WTC11 (cell line): ENCODE measurements at regions not wholly inside any gene's neighbourhood (a gene's known extent, or its start where the extent isn't known, plus 50 kb on each side); places are given as distances from the start of the nearest gene placed in this dataset.

Experiments
- ATAC-seq: fragments of 200-7000 bp; cut with Tn5 transposase; 2 replicates; pipeline ENCODE4 v1.10.0; 2021; ENCODE audit warnings: mild to moderate bottlenecking, moderate library complexity
- CTCF ChIA-PET: fragments of 300-600 bp; sonication (Branson Sonifier 250); formaldehyde crosslinking; loops from one replicate; lab custom pipeline; 2021; ENCODE audit warnings: antibody characterized with exemption; lab: Charles Lee
- POLR2A ChIA-PET: fragments of 350-600 bp; sonication (Branson Sonifier 250); formaldehyde crosslinking; loops from one replicate; lab custom pipeline; 2021; ENCODE audit warnings: antibody characterized with exemption; lab: Charles Lee
- DNase-seq: peaks from one replicate; pipeline ENCODE4 v3.0.0; 2021; ENCODE audit warnings: low spot score
- H3K27ac Mint-ChIP-seq: 2 replicates; pipeline ENCODE4 v1.8.0; 2021; ENCODE audit warnings: mixed read lengths
- H3K27me3 Mint-ChIP-seq: 2 replicates; pipeline ENCODE4 v1.8.0; 2021; ENCODE audit warnings: low read depth, mild to moderate bottlenecking, moderate library complexity, mixed read lengths
- H3K36me3 Mint-ChIP-seq: 2 replicates; pipeline ENCODE4 v1.8.0; 2021; ENCODE audit warnings: mixed read lengths
- H3K4me1 Mint-ChIP-seq: 2 replicates; pipeline ENCODE4 v1.8.0; 2022; ENCODE audit warnings: mixed read lengths
- H3K4me3 Mint-ChIP-seq: 2 replicates; pipeline ENCODE4 v1.8.0; 2021; ENCODE audit warnings: mild to moderate bottlenecking, moderate library complexity, mixed read lengths
- H3K9me3 Mint-ChIP-seq: 2 replicates; pipeline ENCODE4 v1.8.0; 2021; ENCODE audit warnings: mixed read lengths
- CBFB ChIP-seq: sonication (generic); formaldehyde crosslinking; IDR thresholded peaks from 2 replicates; pipeline ENCODE4 v1.8.1; 2022; ENCODE audit warnings: mild to moderate bottlenecking, low read depth, missing genetic modification reagents
- GABPB1 ChIP-seq: sonication (generic); formaldehyde crosslinking; IDR thresholded peaks from 2 replicates; pipeline ENCODE4 v1.8.1; 2023; ENCODE audit warnings: mild to moderate bottlenecking, missing genetic modification reagents
- IRF2 ChIP-seq: sonication (generic); formaldehyde crosslinking; IDR thresholded peaks from 2 replicates; pipeline ENCODE4 v1.8.0; 2022; ENCODE audit warnings: low read depth, missing genetic modification reagents, borderline replicate concordance
- JUN ChIP-seq: sonication (generic); formaldehyde crosslinking; IDR thresholded peaks from 2 replicates; pipeline ENCODE4 v1.8.0; 2023; ENCODE audit warnings: mild to moderate bottlenecking, missing genetic modification reagents
- NFYB ChIP-seq: sonication (generic); formaldehyde crosslinking; conservative IDR thresholded peaks from 2 replicates; pipeline ENCODE4 v1.8.0; 2022; ENCODE audit warnings: low read depth, missing genetic modification reagents
- OVOL2 ChIP-seq: fragments of 250-450 bp; sonication (Bioruptor Pico); IDR thresholded peaks from 2 replicates; pipeline ENCODE4 v1.9.0; 2021; ENCODE audit warnings: mild to moderate bottlenecking, borderline replicate concordance
- RELA ChIP-seq: sonication (generic); formaldehyde crosslinking; IDR thresholded peaks from 2 replicates; pipeline ENCODE4 v1.8.1; 2022; ENCODE audit warnings: missing genetic modification reagents, mild to moderate bottlenecking, borderline replicate concordance
- SMAD4 ChIP-seq: sonication (generic); formaldehyde crosslinking; IDR thresholded peaks from 2 replicates; pipeline ENCODE4 v1.8.0; 2022; ENCODE audit warnings: mild to moderate bottlenecking, missing genetic modification reagents
- ZBTB21 ChIP-seq: sonication (generic); formaldehyde crosslinking; IDR thresholded peaks from 2 replicates; pipeline ENCODE4 v1.8.1; 2023; ENCODE audit warnings: mild to moderate bottlenecking, missing genetic modification reagents, borderline replicate concordance
- ZNF121 ChIP-seq: sonication (generic); formaldehyde crosslinking; IDR thresholded peaks from 2 replicates; pipeline ENCODE4 v1.8.0; 2023; ENCODE audit warnings: missing genetic modification reagents
- ZNF396 ChIP-seq: fragments of 250-450 bp; sonication (Bioruptor Pico); IDR thresholded peaks from 2 replicates; pipeline ENCODE4 v1.8.0; 2021; ENCODE audit warnings: mild to moderate bottlenecking, moderate library complexity, borderline replicate concordance
- ZNF671 ChIP-seq: fragments of 250-450 bp; sonication (Bioruptor Pico); IDR thresholded peaks from 2 replicates; pipeline ENCODE4 v1.8.0; 2021; ENCODE audit warnings: mild to moderate bottlenecking
- TF ChIP-seq, protein P1 (sequence below): sonication (generic); formaldehyde crosslinking; IDR thresholded peaks from 2 replicates; pipeline ENCODE4 v1.8.0; 2022; ENCODE audit warnings: mild to moderate bottlenecking, missing genetic modification reagents
- TF ChIP-seq, protein P2 (sequence below): sonication (generic); formaldehyde crosslinking; IDR thresholded peaks from 2 replicates; pipeline ENCODE4 v1.8.1; 2023; ENCODE audit warnings: mild to moderate bottlenecking, missing genetic modification reagents, borderline replicate concordance
- TF ChIP-seq, protein P3 (sequence below): fragments of 250-450 bp; sonication (Bioruptor Pico); conservative IDR thresholded peaks from 2 replicates; pipeline ENCODE4 v1.9.0; 2021; ENCODE audit warnings: mild to moderate bottlenecking
- TF ChIP-seq, protein P4 (sequence below): sonication (generic); formaldehyde crosslinking; IDR thresholded peaks from 2 replicates; pipeline ENCODE4 v1.8.1; 2022; ENCODE audit warnings: low read depth, mild to moderate bottlenecking, moderate library complexity, missing genetic modification reagents, borderline replicate concordance
- TF ChIP-seq, protein P5 (sequence below): sonication (generic); formaldehyde crosslinking; IDR thresholded peaks from 2 replicates; pipeline ENCODE4 v1.8.1; 2023; ENCODE audit warnings: mild to moderate bottlenecking, missing genetic modification reagents

DNA sequence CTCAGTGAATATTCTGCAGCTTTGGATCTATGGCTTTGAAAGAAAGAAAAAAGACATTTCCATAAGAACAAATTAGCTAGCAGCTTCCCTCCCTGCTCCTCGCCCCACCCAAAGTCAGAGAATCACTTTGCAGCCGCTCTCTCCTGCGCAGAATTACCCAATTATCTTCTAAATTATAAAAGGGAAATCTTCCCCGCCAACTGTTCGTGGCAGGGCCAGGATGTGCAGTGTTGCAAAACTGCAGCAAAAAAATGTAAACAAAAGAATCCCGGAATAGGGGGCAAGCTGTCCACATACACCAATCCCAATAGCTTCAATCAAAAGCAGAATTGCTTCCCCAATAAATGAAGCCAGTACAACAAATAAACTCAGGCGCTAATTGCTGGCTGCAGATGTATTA is 510.6 kb downstream of the RBFOX1 start (continued):
- TF ChIP-seq, protein P1, sequence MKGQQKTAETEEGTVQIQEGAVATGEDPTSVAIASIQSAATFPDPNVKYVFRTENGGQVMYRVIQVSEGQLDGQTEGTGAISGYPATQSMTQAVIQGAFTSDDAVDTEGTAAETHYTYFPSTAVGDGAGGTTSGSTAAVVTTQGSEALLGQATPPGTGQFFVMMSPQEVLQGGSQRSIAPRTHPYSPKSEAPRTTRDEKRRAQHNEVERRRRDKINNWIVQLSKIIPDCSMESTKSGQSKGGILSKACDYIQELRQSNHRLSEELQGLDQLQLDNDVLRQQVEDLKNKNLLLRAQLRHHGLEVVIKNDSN (CRISPR knock-in tag): no peak
- TF ChIP-seq ZBTB21 (CRISPR knock-in tag) (no peak), ZNF671 (CRISPR knock-in tag) (no peak)
- TF ChIP-seq, all 79 proteins: peak for 0

DNA sequence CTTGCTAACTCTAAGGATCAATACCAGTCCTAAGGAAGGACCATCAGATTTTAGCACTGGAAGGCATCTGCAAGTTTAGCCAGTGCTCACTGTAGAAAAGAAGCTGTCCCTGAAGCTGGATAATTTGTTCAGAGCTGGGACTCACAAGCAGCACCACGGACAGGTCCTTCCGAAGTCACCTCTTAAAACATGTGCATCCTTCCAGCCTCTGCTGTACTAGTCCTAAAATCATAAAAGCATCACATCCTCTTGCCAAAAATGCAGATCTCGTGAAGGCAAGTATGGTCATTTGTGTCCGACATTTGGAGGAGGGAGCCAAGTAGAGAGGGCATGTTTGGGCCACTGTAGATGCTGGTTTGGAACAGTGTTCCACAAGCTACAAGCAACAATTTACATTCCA is 506.9 kb downstream of the RBFOX1 start:
- no peak for DNase-seq
- CTCF ChIA-PET: no interaction called here
- Mint-ChIP-seq H3K27me3 (peaks cover 9% of the 10 kb centered on the region), H3K9me3 (peaks cover 56% of the 10 kb centered on the region), H3K4me1 (peaks cover 16% of the 10 kb centered on the region), H3K36me3 (peaks cover 33% of the 10 kb centered on the region), H3K4me3 (no peak overlapping the region), H3K27ac (no peak overlapping the region)
- ATAC-seq: no peak
- POLR2A ChIA-PET: no interaction called here
- TF ChIP-seq GABPB1 (CRISPR knock-in tag): no peak
- TF ChIP-seq JUN: no peak
- no peak for TF ChIP-seq IRF2 (CRISPR knock-in tag)
- TF ChIP-seq, protein P2, sequence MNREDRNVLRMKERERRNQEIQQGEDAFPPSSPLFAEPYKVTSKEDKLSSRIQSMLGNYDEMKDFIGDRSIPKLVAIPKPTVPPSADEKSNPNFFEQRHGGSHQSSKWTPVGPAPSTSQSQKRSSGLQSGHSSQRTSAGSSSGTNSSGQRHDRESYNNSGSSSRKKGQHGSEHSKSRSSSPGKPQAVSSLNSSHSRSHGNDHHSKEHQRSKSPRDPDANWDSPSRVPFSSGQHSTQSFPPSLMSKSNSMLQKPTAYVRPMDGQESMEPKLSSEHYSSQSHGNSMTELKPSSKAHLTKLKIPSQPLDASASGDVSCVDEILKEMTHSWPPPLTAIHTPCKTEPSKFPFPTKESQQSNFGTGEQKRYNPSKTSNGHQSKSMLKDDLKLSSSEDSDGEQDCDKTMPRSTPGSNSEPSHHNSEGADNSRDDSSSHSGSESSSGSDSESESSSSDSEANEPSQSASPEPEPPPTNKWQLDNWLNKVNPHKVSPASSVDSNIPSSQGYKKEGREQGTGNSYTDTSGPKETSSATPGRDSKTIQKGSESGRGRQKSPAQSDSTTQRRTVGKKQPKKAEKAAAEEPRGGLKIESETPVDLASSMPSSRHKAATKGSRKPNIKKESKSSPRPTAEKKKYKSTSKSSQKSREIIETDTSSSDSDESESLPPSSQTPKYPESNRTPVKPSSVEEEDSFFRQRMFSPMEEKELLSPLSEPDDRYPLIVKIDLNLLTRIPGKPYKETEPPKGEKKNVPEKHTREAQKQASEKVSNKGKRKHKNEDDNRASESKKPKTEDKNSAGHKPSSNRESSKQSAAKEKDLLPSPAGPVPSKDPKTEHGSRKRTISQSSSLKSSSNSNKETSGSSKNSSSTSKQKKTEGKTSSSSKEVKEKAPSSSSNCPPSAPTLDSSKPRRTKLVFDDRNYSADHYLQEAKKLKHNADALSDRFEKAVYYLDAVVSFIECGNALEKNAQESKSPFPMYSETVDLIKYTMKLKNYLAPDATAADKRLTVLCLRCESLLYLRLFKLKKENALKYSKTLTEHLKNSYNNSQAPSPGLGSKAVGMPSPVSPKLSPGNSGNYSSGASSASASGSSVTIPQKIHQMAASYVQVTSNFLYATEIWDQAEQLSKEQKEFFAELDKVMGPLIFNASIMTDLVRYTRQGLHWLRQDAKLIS (CRISPR knock-in tag): no peak
- TF ChIP-seq ZNF396 (CRISPR knock-in tag): no peak
- TF ChIP-seq, protein P3, sequence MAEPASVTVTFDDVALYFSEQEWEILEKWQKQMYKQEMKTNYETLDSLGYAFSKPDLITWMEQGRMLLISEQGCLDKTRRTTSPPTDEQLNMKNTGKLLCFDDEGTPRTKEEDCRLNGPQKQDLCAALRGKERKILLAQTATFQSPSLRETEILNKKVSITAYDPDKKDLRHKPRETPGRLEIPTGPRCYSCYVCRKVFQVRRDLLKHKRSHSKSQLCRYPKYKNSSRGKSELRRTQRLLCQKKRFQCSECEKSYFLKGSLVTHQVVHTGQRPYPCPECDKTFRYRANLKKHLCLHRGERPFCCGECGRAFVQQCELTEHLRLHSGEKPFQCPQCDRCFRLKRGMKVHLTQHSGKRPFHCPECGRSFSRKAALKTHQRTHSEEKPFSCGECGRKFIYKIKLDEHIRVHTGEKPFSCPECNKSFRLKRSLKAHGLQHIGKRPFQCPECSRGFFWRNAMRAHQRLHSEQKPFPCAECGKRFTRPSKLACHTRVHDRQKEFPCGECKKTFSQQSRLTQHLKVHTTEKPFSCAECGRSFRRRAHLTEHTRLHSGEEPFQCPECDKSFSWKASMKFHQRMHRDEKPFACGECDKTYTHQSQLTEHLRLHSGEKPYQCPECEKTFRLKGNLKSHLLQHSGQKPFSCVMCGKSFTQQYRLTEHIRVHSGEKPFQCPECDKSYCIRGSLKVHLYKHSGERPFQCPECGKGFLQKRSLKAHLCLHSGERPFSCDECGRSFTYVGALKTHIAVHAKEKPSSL (CRISPR knock-in tag): no peak
- TF ChIP-seq RELA (CRISPR knock-in tag): no peak
- TF ChIP-seq SMAD4 (CRISPR knock-in tag): no peak

DNA sequence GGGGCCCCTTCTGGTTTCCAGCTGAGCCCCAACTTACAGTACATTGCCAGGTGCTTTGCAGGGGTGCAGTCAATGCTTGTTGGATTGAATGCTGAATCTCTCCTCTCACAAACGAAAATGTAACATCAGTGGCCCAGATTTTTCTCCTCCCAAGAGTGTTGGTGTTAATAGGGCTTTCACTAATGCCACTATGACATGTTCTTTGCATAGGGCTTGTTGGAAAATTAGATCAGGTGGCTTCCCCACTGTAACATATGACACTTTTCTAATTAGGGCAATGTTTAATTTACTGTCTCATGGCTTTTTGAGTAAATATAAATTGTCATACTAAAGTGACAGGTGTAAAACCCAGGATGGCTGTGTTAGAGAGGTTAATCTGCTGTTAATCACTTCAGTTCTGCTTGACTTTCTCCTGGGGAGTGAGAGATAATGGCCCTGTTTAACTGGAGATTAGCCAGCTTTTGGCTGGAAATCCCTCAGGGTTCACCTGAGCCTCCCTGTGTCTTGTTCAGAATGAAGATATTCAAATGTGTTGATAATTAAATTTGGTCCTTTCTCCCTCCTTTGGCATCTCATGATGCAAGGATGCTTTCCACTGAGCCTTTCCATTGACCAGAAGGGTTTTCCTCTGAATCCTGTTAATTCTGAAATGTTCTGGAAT is 502.3 kb downstream of the RBFOX1 start:
- peaks cover 57% of the 10 kb centered on the region for H3K9me3 Mint-ChIP-seq
- CTCF ChIA-PET: no interaction called here
- peaks cover 3% of the 10 kb centered on the region for H3K27me3 Mint-ChIP-seq
- TF ChIP-seq, protein P3 (CRISPR knock-in tag): no peak
- TF ChIP-seq OVOL2 (CRISPR knock-in tag) (no peak), CBFB (no peak), NFYB (no peak), ZNF671 (CRISPR knock-in tag) (no peak), ZNF121 (CRISPR knock-in tag) (no peak)
- TF ChIP-seq, protein P4, sequence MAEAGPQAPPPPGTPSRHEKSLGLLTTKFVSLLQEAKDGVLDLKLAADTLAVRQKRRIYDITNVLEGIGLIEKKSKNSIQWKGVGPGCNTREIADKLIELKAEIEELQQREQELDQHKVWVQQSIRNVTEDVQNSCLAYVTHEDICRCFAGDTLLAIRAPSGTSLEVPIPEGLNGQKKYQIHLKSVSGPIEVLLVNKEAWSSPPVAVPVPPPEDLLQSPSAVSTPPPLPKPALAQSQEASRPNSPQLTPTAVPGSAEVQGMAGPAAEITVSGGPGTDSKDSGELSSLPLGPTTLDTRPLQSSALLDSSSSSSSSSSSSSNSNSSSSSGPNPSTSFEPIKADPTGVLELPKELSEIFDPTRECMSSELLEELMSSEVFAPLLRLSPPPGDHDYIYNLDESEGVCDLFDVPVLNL (CRISPR knock-in tag): no peak
- TF ChIP-seq, protein P5, sequence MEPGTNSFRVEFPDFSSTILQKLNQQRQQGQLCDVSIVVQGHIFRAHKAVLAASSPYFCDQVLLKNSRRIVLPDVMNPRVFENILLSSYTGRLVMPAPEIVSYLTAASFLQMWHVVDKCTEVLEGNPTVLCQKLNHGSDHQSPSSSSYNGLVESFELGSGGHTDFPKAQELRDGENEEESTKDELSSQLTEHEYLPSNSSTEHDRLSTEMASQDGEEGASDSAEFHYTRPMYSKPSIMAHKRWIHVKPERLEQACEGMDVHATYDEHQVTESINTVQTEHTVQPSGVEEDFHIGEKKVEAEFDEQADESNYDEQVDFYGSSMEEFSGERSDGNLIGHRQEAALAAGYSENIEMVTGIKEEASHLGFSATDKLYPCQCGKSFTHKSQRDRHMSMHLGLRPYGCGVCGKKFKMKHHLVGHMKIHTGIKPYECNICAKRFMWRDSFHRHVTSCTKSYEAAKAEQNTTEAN (CRISPR knock-in tag): no peak
- ATAC-seq (no peak), DNase-seq (no peak)
- POLR2A ChIA-PET: no interaction called here
- no peaks in the 10 kb centered on the region for H3K4me1 Mint-ChIP-seq
- peaks cover 36% of the 10 kb centered on the region for H3K36me3 Mint-ChIP-seq
- no peak overlapping the region for H3K4me3 Mint-ChIP-seq
- no peak overlapping the region for H3K27ac Mint-ChIP-seq
